ENCODE measurements at regions not wholly inside any gene's neighbourhood (a gene's known extent, or its start where the extent isn't known, plus 50 kb on each side); places are given as distances from the start of the nearest gene placed in this dataset.

GRCh38 chr13:107075576-107075975 is 507.6 kb upstream of the ARGLU1 start:
- no peak for DNase-seq

GRCh38 chr13:107070792-107071191 is 502.9 kb upstream of the ARGLU1 start:
- no peak overlapping the region for H3K27ac ChIP-seq
- no peak for ATAC-seq
- 82% methylated on average over 4 of the region's 5 CpGs for WGBS (ENCODE audit: insufficient coverage, low coverage, low lambda C conversion rate, missing lambda C conversion rate)
- DNase-seq = no peak
- H3K36me3 ChIP-seq = no peaks in the 10 kb centered on the region
- H3K9me3 ChIP-seq = no peaks in the 10 kb centered on the region
- no peaks in the 10 kb centered on the region for H3K27me3 ChIP-seq
- intact Hi-C loops (cut with DNase I) = no loop called here
- TF ChIP-seq, protein P1, sequence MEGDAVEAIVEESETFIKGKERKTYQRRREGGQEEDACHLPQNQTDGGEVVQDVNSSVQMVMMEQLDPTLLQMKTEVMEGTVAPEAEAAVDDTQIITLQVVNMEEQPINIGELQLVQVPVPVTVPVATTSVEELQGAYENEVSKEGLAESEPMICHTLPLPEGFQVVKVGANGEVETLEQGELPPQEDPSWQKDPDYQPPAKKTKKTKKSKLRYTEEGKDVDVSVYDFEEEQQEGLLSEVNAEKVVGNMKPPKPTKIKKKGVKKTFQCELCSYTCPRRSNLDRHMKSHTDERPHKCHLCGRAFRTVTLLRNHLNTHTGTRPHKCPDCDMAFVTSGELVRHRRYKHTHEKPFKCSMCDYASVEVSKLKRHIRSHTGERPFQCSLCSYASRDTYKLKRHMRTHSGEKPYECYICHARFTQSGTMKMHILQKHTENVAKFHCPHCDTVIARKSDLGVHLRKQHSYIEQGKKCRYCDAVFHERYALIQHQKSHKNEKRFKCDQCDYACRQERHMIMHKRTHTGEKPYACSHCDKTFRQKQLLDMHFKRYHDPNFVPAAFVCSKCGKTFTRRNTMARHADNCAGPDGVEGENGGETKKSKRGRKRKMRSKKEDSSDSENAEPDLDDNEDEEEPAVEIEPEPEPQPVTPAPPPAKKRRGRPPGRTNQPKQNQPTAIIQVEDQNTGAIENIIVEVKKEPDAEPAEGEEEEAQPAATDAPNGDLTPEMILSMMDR (IDR thresholded peaks at IDR 0.05) = no peak
- TF ChIP-seq POLR2A (IDR thresholded peaks at IDR 0.05) = no peak
- H3K4me3 ChIP-seq = no peak overlapping the region
- no peaks in the 10 kb centered on the region for H3K4me1 ChIP-seq

More at GRCh38 chr13:107075576-107075975, 507.6 kb upstream of the ARGLU1 start:
- Histone ChIP-seq H3K36me3 (no peaks in the 10 kb centered on the region), H3K27me3 (no peaks in the 10 kb centered on the region), H3K27ac (no peak overlapping the region), H3K9me3 (no peaks in the 10 kb centered on the region), H3K4me1 (no peaks in the 10 kb centered on the region), H3K4me3 (no peak overlapping the region)
- ATAC-seq = peak in 3 of 4 donors; percentile 41 to 77 (median 47)
- TF ChIP-seq, protein P1 (IDR thresholded peaks at IDR 0.05) = no peak
- TF ChIP-seq POLR2A (IDR thresholded peaks at IDR 0.05) = no peak
- intact Hi-C loops (cut with DNase I) = no loop called here
- 79% methylated on average over 4 of the region's 6 CpGs for WGBS (ENCODE audit: insufficient coverage, low coverage, low lambda C conversion rate, missing lambda C conversion rate)

DNA sequence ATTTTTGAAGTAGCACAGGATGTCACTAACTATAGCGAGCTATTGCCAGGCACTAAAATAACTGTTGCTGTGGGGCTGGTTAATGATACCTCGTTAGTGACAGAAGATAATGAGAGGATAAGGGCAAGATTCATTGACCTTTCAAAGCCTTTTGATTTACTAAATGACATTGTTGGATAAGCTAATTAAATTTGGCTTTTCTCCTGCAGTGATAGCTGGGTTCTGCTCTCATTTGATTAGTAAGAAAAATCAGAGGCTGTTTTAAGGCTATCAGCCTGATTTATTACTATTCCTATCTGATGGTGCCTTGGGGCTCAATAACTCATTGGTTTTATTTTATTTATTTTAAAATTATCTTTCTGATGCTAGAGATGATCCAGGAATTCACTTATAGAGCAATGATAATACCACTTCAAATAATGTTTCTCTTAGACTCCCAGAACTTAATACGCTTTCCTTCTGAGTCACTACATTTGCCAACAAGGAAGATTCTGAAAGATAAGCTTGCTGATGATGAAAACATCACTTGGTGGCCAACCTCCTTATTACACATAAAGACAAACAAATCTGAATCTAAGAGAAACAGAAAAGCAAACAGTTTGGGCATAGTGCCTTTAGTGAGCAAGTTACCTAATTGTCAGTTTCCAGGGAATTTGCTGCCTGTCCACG is 501.3 kb upstream of the ARGLU1 start:
- 74% methylated on average over 4 of the region's 4 CpGs for WGBS (ENCODE audit: insufficient coverage, low coverage, low lambda C conversion rate, missing lambda C conversion rate)
- Histone ChIP-seq H3K9me3 (no peaks in the 10 kb centered on the region), H3K36me3 (no peaks in the 10 kb centered on the region), H3K27ac (no peak overlapping the region), H3K4me3 (no peak overlapping the region), H3K27me3 (no peaks in the 10 kb centered on the region), H3K4me1 (no peaks in the 10 kb centered on the region)
- no peak for TF ChIP-seq POLR2A (IDR thresholded peaks at IDR 0.05)
- TF ChIP-seq, protein P1 (IDR thresholded peaks at IDR 0.05) = no peak
- no peak for DNase-seq
- ATAC-seq = no peak
- intact Hi-C loops (cut with DNase I) = no loop called here

GRCh38 chr13:107067381-107067780 is 499.4 kb upstream of the ARGLU1 start:
- TF ChIP-seq, protein P1 (IDR thresholded peaks at IDR 0.05) = no peak
- TF ChIP-seq POLR2A (IDR thresholded peaks at IDR 0.05) = no peak
- ATAC-seq (no peak), DNase-seq (no peak)
- Histone ChIP-seq H3K4me3 (no peak overlapping the region), H3K27ac (no peak overlapping the region), H3K9me3 (no peaks in the 10 kb centered on the region), H3K36me3 (no peaks in the 10 kb centered on the region), H3K4me1 (no peaks in the 10 kb centered on the region), H3K27me3 (no peaks in the 10 kb centered on the region)
- WGBS (ENCODE audit: insufficient coverage, low coverage, low lambda C conversion rate, missing lambda C conversion rate) = 93% methylated on average over 2 of the region's 4 CpGs
- intact Hi-C loops (cut with DNase I) = no loop called here
